ENCODE measurements at regions not wholly inside any gene's neighbourhood (a gene's known extent, or its start where the extent isn't known, plus 50 kb on each side); places are given as distances from the start of the nearest gene placed in this dataset.

- H3K27me3 Mint-ChIP-seq = peaks cover 16 to 23% of the 10 kb centered on the region in 2 donors
- DNase-seq (ENCODE audit: low spot score) = no peak
- H3K9me3 Mint-ChIP-seq = no peaks in the 10 kb centered on the region
- peak overlapping the region in 1 of 2 donors; percentile 72 for H3K27ac Mint-ChIP-seq
- no peak for ATAC-seq
- H3K4me1 Mint-ChIP-seq (ENCODE audit: low read depth in 2 of 2) = peaks cover 23 to 42% of the 10 kb centered on the region in 2 donors
- H3K36me3 Mint-ChIP-seq = peaks cover 5% of the 10 kb centered on the region
- H3K4me3 Mint-ChIP-seq = no peak overlapping the region
These were observed 61.8 kb upstream of the IL6 start for GRCh38 chr7:22664988-22665798.

- DNase-seq (ENCODE audit: low spot score) (no peak), ATAC-seq (no peak)
- H3K9me3 Mint-ChIP-seq = no peaks in the 10 kb centered on the region
- H3K36me3 Mint-ChIP-seq = peaks cover 5% of the 10 kb centered on the region
- H3K27ac Mint-ChIP-seq = peak overlapping the region; percentile 10 to 72
- H3K4me1 Mint-ChIP-seq (ENCODE audit: low read depth in 2 of 2) = peaks cover 23 to 45% of the 10 kb centered on the region in 2 donors
- H3K4me3 Mint-ChIP-seq = peak overlapping the region; percentile 62
- H3K27me3 Mint-ChIP-seq = peaks cover 16 to 22% of the 10 kb centered on the region in 2 donors
These were observed 63.3 kb upstream of the IL6 start for GRCh38 chr7:22663721-22664120.

- DNase-seq (ENCODE audit: low spot score) = no peak
- peak overlapping the region; percentile 10 to 72 for H3K27ac Mint-ChIP-seq
- H3K36me3 Mint-ChIP-seq = peaks cover 5% of the 10 kb centered on the region
- no peaks in the 10 kb centered on the region for H3K9me3 Mint-ChIP-seq
- peaks cover 16 to 21% of the 10 kb centered on the region in 2 donors for H3K27me3 Mint-ChIP-seq
- H3K4me1 Mint-ChIP-seq (ENCODE audit: low read depth in 2 of 2) = peaks cover 23 to 46% of the 10 kb centered on the region in 2 donors
- H3K4me3 Mint-ChIP-seq = peak overlapping the region; percentile 62
- ATAC-seq = no peak
These were observed 63.7 kb upstream of the IL6 start for GRCh38 chr7:22663357-22663718.

GRCh38 chr7:22662556-22663356 is 64.2 kb upstream of the IL6 start:
- H3K27ac Mint-ChIP-seq = peak overlapping the region; percentile 10 to 72
- H3K36me3 Mint-ChIP-seq = peaks cover 5% of the 10 kb centered on the region
- ATAC-seq (peak; percentile 33 to 57), DNase-seq (ENCODE audit: low spot score) (no peak)
- H3K4me1 Mint-ChIP-seq (ENCODE audit: low read depth in 2 of 2) = peaks cover 23 to 47% of the 10 kb centered on the region in 2 donors
- H3K4me3 Mint-ChIP-seq = peak overlapping the region; percentile 62
- no peaks in the 10 kb centered on the region for H3K9me3 Mint-ChIP-seq
- peaks cover 16 to 18% of the 10 kb centered on the region in 2 donors for H3K27me3 Mint-ChIP-seq

- Mint-ChIP-seq H3K36me3 (peaks cover 5% of the 10 kb centered on the region), H3K4me1 (ENCODE audit: low read depth in 2 of 2) (peaks cover 23 to 47% of the 10 kb centered on the region in 2 donors), H3K27ac (peak overlapping the region; percentile 10 to 72), H3K4me3 (peak overlapping the region; percentile 62), H3K9me3 (no peaks in the 10 kb centered on the region), H3K27me3 (peaks cover 16 to 20% of the 10 kb centered on the region in 2 donors)
- peak; percentile 47 to 64 for ATAC-seq
- no peak for DNase-seq (ENCODE audit: low spot score)
These were observed 65.0 kb upstream of the IL6 start for GRCh38 chr7:22662036-22662435.

- Mint-ChIP-seq H3K4me1 (ENCODE audit: low read depth in 2 of 2) (peaks cover 17 to 39% of the 10 kb centered on the region in 2 donors), H3K36me3 (no peaks in the 10 kb centered on the region), H3K9me3 (no peaks in the 10 kb centered on the region), H3K4me3 (no peak overlapping the region), H3K27me3 (peaks cover 16 to 21% of the 10 kb centered on the region in 2 donors), H3K27ac (no peak overlapping the region)
- ATAC-seq (no peak), DNase-seq (ENCODE audit: low spot score) (no peak)
These were observed 66.3 kb upstream of the IL6 start for GRCh38 chr7:22660732-22661131.

GRCh38 chr7:22660293-22660692 is 66.7 kb upstream of the IL6 start:
- H3K27ac Mint-ChIP-seq = no peak overlapping the region
- peaks cover 16 to 38% of the 10 kb centered on the region in 2 donors for H3K4me1 Mint-ChIP-seq (ENCODE audit: low read depth in 2 of 2)
- no peaks in the 10 kb centered on the region for H3K36me3 Mint-ChIP-seq

GRCh38 chr7:22659741-22660140 is 67.3 kb upstream of the IL6 start:
- Mint-ChIP-seq H3K4me3 (no peak overlapping the region), H3K4me1 (ENCODE audit: low read depth in 2 of 2) (peaks cover 16 to 38% of the 10 kb centered on the region in 2 donors), H3K36me3 (no peaks in the 10 kb centered on the region), H3K9me3 (no peaks in the 10 kb centered on the region), H3K27me3 (peaks cover 16 to 21% of the 10 kb centered on the region in 2 donors), H3K27ac (no peak overlapping the region)
- no peak for DNase-seq (ENCODE audit: low spot score)
- no peak for ATAC-seq

More at GRCh38 chr7:22660293-22660692, 66.7 kb upstream of the IL6 start:
- ATAC-seq (no peak), DNase-seq (ENCODE audit: low spot score) (no peak)
- Mint-ChIP-seq H3K4me3 (no peak overlapping the region), H3K27me3 (peaks cover 16 to 21% of the 10 kb centered on the region in 2 donors), H3K9me3 (no peaks in the 10 kb centered on the region)

- H3K4me1 Mint-ChIP-seq (ENCODE audit: low read depth in 2 of 2) = peaks cover 11 to 38% of the 10 kb centered on the region in 2 donors
- no peaks in the 10 kb centered on the region for H3K9me3 Mint-ChIP-seq
- DNase-seq (ENCODE audit: low spot score) = no peak
- no peaks in the 10 kb centered on the region for H3K36me3 Mint-ChIP-seq
- ATAC-seq = no peak
- H3K27ac Mint-ChIP-seq = no peak overlapping the region
- no peak overlapping the region for H3K4me3 Mint-ChIP-seq
- H3K27me3 Mint-ChIP-seq = peaks cover 14 to 25% of the 10 kb centered on the region in 2 donors
These were observed 69.0 kb upstream of the IL6 start for GRCh38 chr7:22658031-22658430.

GRCh38 chr7:22657479-22657878 is 69.5 kb upstream of the IL6 start:
- ATAC-seq (no peak), DNase-seq (ENCODE audit: low spot score) (no peak)
- Mint-ChIP-seq H3K36me3 (no peaks in the 10 kb centered on the region), H3K4me1 (ENCODE audit: low read depth in 2 of 2) (peaks cover 7 to 32% of the 10 kb centered on the region in 2 donors), H3K9me3 (no peaks in the 10 kb centered on the region), H3K4me3 (no peak overlapping the region), H3K27ac (no peak overlapping the region), H3K27me3 (peaks cover 8 to 22% of the 10 kb centered on the region in 2 donors)

GRCh38 chr7:22655781-22656180 is 71.2 kb upstream of the IL6 start:
- ATAC-seq (no peak), DNase-seq (ENCODE audit: low spot score) (no peak)
- no peak overlapping the region for H3K27ac Mint-ChIP-seq
- H3K27me3 Mint-ChIP-seq = peaks cover 0 to 15% of the 10 kb centered on the region in 2 donors
- no peaks in the 10 kb centered on the region for H3K36me3 Mint-ChIP-seq
- peaks cover 0 to 23% of the 10 kb centered on the region in 2 donors for H3K4me1 Mint-ChIP-seq (ENCODE audit: low read depth in 2 of 2)
- H3K4me3 Mint-ChIP-seq = no peak overlapping the region
- H3K9me3 Mint-ChIP-seq = no peaks in the 10 kb centered on the region

- Mint-ChIP-seq H3K27ac (no peak overlapping the region), H3K36me3 (peaks cover 4% of the 10 kb centered on the region), H3K27me3 (peaks cover 0 to 17% of the 10 kb centered on the region in 2 donors), H3K4me1 (ENCODE audit: low read depth in 2 of 2) (peaks cover 0 to 15% of the 10 kb centered on the region in 2 donors), H3K9me3 (peaks cover 3% of the 10 kb centered on the region), H3K4me3 (no peak overlapping the region)
- ATAC-seq (no peak), DNase-seq (ENCODE audit: low spot score) (no peak)
These were observed 72.2 kb upstream of the IL6 start for GRCh38 chr7:22654831-22655230.

GRCh38 chr7:22653951-22654350 is 73.0 kb upstream of the IL6 start:
- Mint-ChIP-seq H3K36me3 (peaks cover 6% of the 10 kb centered on the region), H3K27ac (no peak overlapping the region)

More at GRCh38 chr7:22653951-22654350, 73.0 kb upstream of the IL6 start:
- ATAC-seq (no peak), DNase-seq (ENCODE audit: low spot score) (no peak)
- Mint-ChIP-seq H3K4me1 (ENCODE audit: low read depth in 2 of 2) (peaks cover 0 to 15% of the 10 kb centered on the region in 2 donors), H3K9me3 (peaks cover 3% of the 10 kb centered on the region), H3K27me3 (peaks cover 0 to 19% of the 10 kb centered on the region in 2 donors), H3K4me3 (no peak overlapping the region)

All from natural killer cell treated with Interleukin-12 subunit alpha and Interleukin-12 subunit beta and Interleukin-15 and Interleukin-18, amount 100 ng/mL, for 72 hours (primary cell).